H9 (cell line): ENCODE measurements at regions not wholly inside any gene's neighbourhood (a gene's known extent, or its start where the extent isn't known, plus 50 kb on each side); places are given as distances from the start of the nearest gene placed in this dataset.
A peak's percentile ranks its signal among the peaks of the same experiment; 100 is the strongest.

ENCODE experiments used
- DNase-seq: peaks from one replicate; pipeline ENCODE4 v3.0.0-alpha.2; 2017
- H2AFZ ChIP-seq: one replicate; pipeline ENCODE4 v1.6.1; 2013; ENCODE audit warnings: mild to moderate bottlenecking, low read length, control low read depth, moderate library complexity
- H2AK5ac ChIP-seq: 2 replicates; pipeline ENCODE4 v1.6.1; 2013; ENCODE audit warnings: low read length, control low read depth, mixed read lengths; ENCODE audit not compliant: insufficient read length
- H2BK120ac ChIP-seq: one replicate; pipeline ENCODE4 v1.6.1; 2013; ENCODE audit warnings: low read depth, mild to moderate bottlenecking, low read length, control low read depth, inconsistent platforms; ENCODE audit not compliant: poor library complexity, severe bottlenecking
- H2BK12ac ChIP-seq: 2 replicates; pipeline ENCODE4 v1.6.1; 2013; ENCODE audit warnings: low read length, control low read depth, mixed read lengths, low read depth; ENCODE audit not compliant: insufficient read length
- H2BK15ac ChIP-seq: 2 replicates; pipeline ENCODE4 v1.6.1; 2013; ENCODE audit warnings: low read depth, low read length, control low read depth
- H2BK20ac ChIP-seq: one replicate; pipeline ENCODE4 v1.6.1; 2013; ENCODE audit warnings: low read depth, mild to moderate bottlenecking, low read length, control low read depth, inconsistent platforms; ENCODE audit not compliant: poor library complexity, severe bottlenecking
- H2BK5ac ChIP-seq: 2 replicates; pipeline ENCODE4 v1.6.1; 2013; ENCODE audit warnings: low read length, control low read depth, mixed read lengths; ENCODE audit not compliant: insufficient read length
- H3K14ac ChIP-seq: 2 replicates; pipeline ENCODE4 v1.6.1; 2013; ENCODE audit warnings: low read length, control low read depth; ENCODE audit not compliant: insufficient read depth
- H3K18ac ChIP-seq: 2 replicates; pipeline ENCODE4 v1.6.1; 2013; ENCODE audit warnings: low read depth, mild to moderate bottlenecking, mixed read lengths, low read length, control low read depth; ENCODE audit not compliant: insufficient read length
- H3K23ac ChIP-seq: 2 replicates; pipeline ENCODE4 v1.6.1; 2013; ENCODE audit warnings: low read length, control low read depth, mixed read lengths, low read depth; ENCODE audit not compliant: insufficient read length
- H3K23me2 ChIP-seq: 2 replicates; pipeline ENCODE4 v1.6.1; 2013; ENCODE audit warnings: low read depth, mild to moderate bottlenecking, mixed read lengths, low read length, control low read depth; ENCODE audit not compliant: insufficient read length, poor library complexity, severe bottlenecking
- H3K27ac ChIP-seq: 2 replicates; pipeline ENCODE4 v1.5.1; 2013; ENCODE audit warnings: low read length, control low read depth, mixed read lengths, low read depth; ENCODE audit not compliant: insufficient read length
- H3K27me3 ChIP-seq: 2 replicates; pipeline ENCODE4 v1.6.1; 2013; ENCODE audit warnings: low read length, control low read depth, inconsistent platforms; ENCODE audit not compliant: insufficient read depth
- H3K4ac ChIP-seq: 2 replicates; pipeline ENCODE4 v1.6.1; 2013; ENCODE audit warnings: low read depth, mild to moderate bottlenecking, control low read depth, inconsistent platforms, low read length, moderate library complexity
- H3K4me1 ChIP-seq: 2 replicates; pipeline ENCODE4 v1.6.1; 2013; ENCODE audit warnings: low read length, control low read depth, inconsistent platforms; ENCODE audit not compliant: insufficient read depth
- H3K4me2 ChIP-seq: 2 replicates; pipeline ENCODE4 v1.6.1; 2013; ENCODE audit warnings: low read length, control low read depth, mixed read lengths; ENCODE audit not compliant: insufficient read length, insufficient read depth
- H3K56ac ChIP-seq: 2 replicates; pipeline ENCODE4 v1.6.1; 2013; ENCODE audit warnings: low read depth, mild to moderate bottlenecking, mixed read lengths, low read length, control low read depth; ENCODE audit not compliant: insufficient read length
- H3K79me1 ChIP-seq: 2 replicates; pipeline ENCODE4 v1.6.1; 2013; ENCODE audit warnings: low read depth, mild to moderate bottlenecking, moderate library complexity, low read length, control low read depth, inconsistent platforms; ENCODE audit not compliant: insufficient read depth, poor library complexity, severe bottlenecking
- H3K79me2 ChIP-seq: 2 replicates; pipeline ENCODE4 v1.6.1; 2013; ENCODE audit warnings: low read length, control low read depth, inconsistent platforms; ENCODE audit not compliant: insufficient read depth
- H3K9ac ChIP-seq: 2 replicates; pipeline ENCODE4 v1.6.1; 2013; ENCODE audit warnings: low read length, control low read depth, mixed read lengths; ENCODE audit not compliant: insufficient read length; ENCODE audit errors: extremely low read depth
- H3K9me3 ChIP-seq: one replicate; pipeline ENCODE4 v1.6.1; 2013; ENCODE audit warnings: low read depth, low read length, inconsistent platforms; ENCODE audit not compliant: control insufficient read depth
- H3T11ph ChIP-seq: one replicate; pipeline ENCODE4 v1.6.1; 2013; ENCODE audit warnings: mild to moderate bottlenecking, low read length, control low read depth, inconsistent platforms
- H4K20me1 ChIP-seq: one replicate; pipeline ENCODE4 v1.6.1; 2013; ENCODE audit not compliant: control insufficient read depth, insufficient read length, insufficient read depth
- H4K5ac ChIP-seq: 2 replicates; pipeline ENCODE4 v1.6.1; 2013; ENCODE audit warnings: low read depth, mild to moderate bottlenecking, mixed read lengths, low read length, control low read depth; ENCODE audit not compliant: insufficient read length
- H4K8ac ChIP-seq: replicated peaks from 2 replicates; pipeline ENCODE4 v1.6.1; 2013; ENCODE audit warnings: low read length, control low read depth, mixed read lengths, low read depth; ENCODE audit not compliant: insufficient read length
- H4K91ac ChIP-seq: 2 replicates; pipeline ENCODE4 v1.6.1; 2013; ENCODE audit warnings: low read depth, mild to moderate bottlenecking, moderate library complexity, mixed read lengths, low read length, control low read depth; ENCODE audit not compliant: insufficient read length
- H3K27ac Mint-ChIP-seq, 3 experiments: 2 replicates in 2 of 3; 3 replicates in 1 of 3; pipeline ENCODE4 v1.8.0; 2020 to 2021; ENCODE audit warnings: mixed read lengths in 3 of 3, mild to moderate bottlenecking in 1 of 3, moderate library complexity in 1 of 3
- H3K27me3 Mint-ChIP-seq: 2 replicates; pipeline ENCODE4 v1.8.0; 2021; ENCODE audit warnings: low read depth, mild to moderate bottlenecking, moderate library complexity, mixed read lengths
- H3K36me3 Mint-ChIP-seq, 3 experiments: 2 replicates in 2 of 3; 3 replicates in 1 of 3; pipeline ENCODE4 v1.8.0; 2020 to 2021; ENCODE audit warnings: low read depth in 3 of 3, mixed read lengths in 3 of 3; ENCODE audit not compliant: insufficient read depth in 1 of 3
- H3K4me1 Mint-ChIP-seq, 2 experiments: 2 replicates each; pipeline ENCODE4 v1.8.0; 2020; ENCODE audit warnings: mixed read lengths in 2 of 2
- H3K4me3 Mint-ChIP-seq, 2 experiments: 2 replicates in 1 of 2; 3 replicates in 1 of 2; pipeline ENCODE4 v1.8.0; 2020 to 2021; ENCODE audit warnings: mild to moderate bottlenecking in 2 of 2, mixed read lengths in 2 of 2, moderate library complexity in 1 of 2
- H3K9me3 Mint-ChIP-seq, 2 experiments: 2 replicates in 1 of 2; 3 replicates in 1 of 2; pipeline ENCODE4 v1.8.0; 2020; ENCODE audit warnings: mild to moderate bottlenecking in 2 of 2, mixed read lengths in 2 of 2, moderate library complexity in 1 of 2
- CTCF ChIP-seq: fragments of 200-600 bp; sonication (generic); conservative IDR thresholded peaks from 3 replicates; pipeline ENCODE4 v1.8.0; 2021; ENCODE audit warnings: antibody characterized with exemption, mild to moderate bottlenecking
- WGBS: extraction: QIAGEN DNeasy Blood & Tissue Kit; methylation state at CpG from one replicate; pipeline ENCODE4 v1.1.7; 2013; ENCODE audit warnings: missing lambda C conversion rate, low lambda C conversion rate, mixed read lengths; ENCODE audit not compliant: insufficient read length; ENCODE audit errors: extremely low coverage; 5-methylcytosine and 5-hydroxymethylcytosine counted together

- Histone ChIP-seq H2BK12ac (no peak overlapping the region), H3K9ac (no peak overlapping the region), H3K27ac (no peak overlapping the region), H2BK120ac (no peak overlapping the region), H3K27me3 (no peaks in the 10 kb centered on the region), H3K79me2 (no peaks in the 10 kb centered on the region), H3K14ac (no peak overlapping the region), H4K8ac (no peak overlapping the region), H2BK20ac (no peak overlapping the region), H3K4me1 (no peaks in the 10 kb centered on the region), H2AFZ (no peak overlapping the region), H3K23ac (no peak overlapping the region), H4K91ac (no peak overlapping the region), H4K5ac (no peak overlapping the region), H3K4me2 (no peak overlapping the region), H2AK5ac (no peak overlapping the region), H3T11ph (no peak overlapping the region), H3K9me3 (no peaks in the 10 kb centered on the region), H2BK5ac (no peak overlapping the region), H3K4ac (no peak overlapping the region), H3K79me1 (no peaks in the 10 kb centered on the region), H3K18ac (no peak overlapping the region), H2BK15ac (no peak overlapping the region), H3K23me2 (no peaks in the 10 kb centered on the region), H4K20me1 (no peaks in the 10 kb centered on the region), H3K56ac (no peak overlapping the region)
- WGBS: no CpG with 5 or more reads among the region's 4 CpGs
- TF ChIP-seq CTCF: peak; percentile 67
- no peaks in the 10 kb centered on the region for H3K9me3 Mint-ChIP-seq
- H3K36me3 Mint-ChIP-seq: no peaks in the 10 kb centered on the region
- no peak overlapping the region for H3K27ac Mint-ChIP-seq
- 0 out of 4 replicates have a peak, but pooled peaks cover 0 to 2% of the 10 kb centered on the region in 2 experiments for H3K4me1 Mint-ChIP-seq
- peak; percentile 40 for DNase-seq
- no peak overlapping the region for H3K4me3 Mint-ChIP-seq
- no peaks in the 10 kb centered on the region; the same call in 1 of the 2 replicates for H3K27me3 Mint-ChIP-seq
These were observed 242.5 kb upstream of the RIOK2 start for GRCh38 chr5:97425511-97425910.
